Left lung (tissue), 4 donors: ENCODE measurements at regions not wholly inside any gene's neighbourhood (a gene's known extent, or its start where the extent isn't known, plus 50 kb on each side); places are given as distances from the start of the nearest gene placed in this dataset.

Source experiments
- ATAC-seq: fragments of 200-7000 bp; cut with Tn5 transposase; one replicate; pipeline ENCODE4 v1.9.1; 2020; ENCODE audit warnings: moderate library complexity
- DNase-seq, 4 donors: peaks; one replicate each; pipeline ENCODE4 v3.0.0-alpha.2; 2013 to 2020
- H3K27ac ChIP-seq, 2 donors: fragments of 200-600 bp; sonication (generic) in 1 of 2; one replicate each; pipeline versions ENCODE4 v1.5.0 to v1.8.0; 2020 to 2021
- H3K27me3 ChIP-seq, 2 donors: fragments of 200-600 bp; sonication (generic) in 1 of 2; one replicate each; pipeline versions ENCODE4 v1.5.0 to v1.8.0; 2020 to 2021
- H3K36me3 ChIP-seq, 2 donors: fragments of 200-600 bp; sonication (generic) in 1 of 2; one replicate each; pipeline versions ENCODE4 v1.5.0 to v1.8.0; 2020 to 2021
- H3K4me1 ChIP-seq, 2 donors: fragments of 200-600 bp; one replicate each; pipeline ENCODE4 v1.8.0; 2021
- H3K4me3 ChIP-seq, 2 donors: fragments of 200-600 bp; sonication (generic) in 1 of 2; one replicate each; pipeline versions ENCODE4 v1.5.0 to v1.8.0; 2020 to 2021; ENCODE audit warnings: mild to moderate bottlenecking in 1 of 2
- H3K9me3 ChIP-seq, 2 donors: fragments of 200-600 bp; sonication (generic) in 1 of 2; one replicate each; pipeline versions ENCODE4 v1.5.0 to v1.8.0; 2020 to 2021
- intact Hi-C, 2 donors: fragments of 100-400 bp; cut with DNase I; formaldehyde crosslinking; loops; one replicate each; pipeline versions ENCODE4 v1.11.2 to v1.14.2; 2022
- TF ChIP-seq, protein P1 (sequence below), 2 donors: fragments of 200-600 bp; sonication (generic) in 1 of 2; IDR thresholded peaks; one replicate each; pipeline versions ENCODE4 v1.5.0 to v1.8.0; 2021; ENCODE audit warnings: antibody characterized with exemption in 2 of 2
- donor health status: DM: no; HTN: yes; CAD: no.
- donor health status: DM: no; HTN: no; CAD: no.

DNA sequence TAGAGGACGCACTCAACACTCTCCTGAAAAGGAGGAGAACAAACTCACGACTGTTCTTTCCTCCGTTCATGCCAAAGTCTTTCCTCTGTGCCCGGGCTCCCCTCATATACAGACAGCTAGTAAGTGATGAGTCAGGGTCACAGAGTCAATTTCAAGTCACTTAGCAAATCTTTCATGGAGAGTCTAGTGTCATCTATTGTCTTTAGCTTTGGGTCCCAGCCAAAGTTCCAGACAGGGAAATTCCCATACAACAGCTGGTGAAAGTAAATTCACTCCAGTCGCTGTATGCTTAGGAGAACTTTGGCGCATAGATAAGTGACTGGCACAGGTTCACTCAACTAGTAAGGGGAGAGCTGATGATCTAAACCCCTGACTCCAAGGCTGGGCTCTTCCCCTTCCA, 226.5 kb downstream of the MID1 start:
- DNase-seq (no peak), ATAC-seq (no peak)
- Histone ChIP-seq H3K36me3 (no peaks in the 10 kb centered on the region), H3K27me3 (no peaks in the 10 kb centered on the region), H3K4me3 (no peak overlapping the region), H3K4me1 (no peaks in the 10 kb centered on the region), H3K9me3 (no peaks in the 10 kb centered on the region), H3K27ac (no peak overlapping the region)
- intact Hi-C loops, result no loop called here
- TF ChIP-seq, protein P1, sequence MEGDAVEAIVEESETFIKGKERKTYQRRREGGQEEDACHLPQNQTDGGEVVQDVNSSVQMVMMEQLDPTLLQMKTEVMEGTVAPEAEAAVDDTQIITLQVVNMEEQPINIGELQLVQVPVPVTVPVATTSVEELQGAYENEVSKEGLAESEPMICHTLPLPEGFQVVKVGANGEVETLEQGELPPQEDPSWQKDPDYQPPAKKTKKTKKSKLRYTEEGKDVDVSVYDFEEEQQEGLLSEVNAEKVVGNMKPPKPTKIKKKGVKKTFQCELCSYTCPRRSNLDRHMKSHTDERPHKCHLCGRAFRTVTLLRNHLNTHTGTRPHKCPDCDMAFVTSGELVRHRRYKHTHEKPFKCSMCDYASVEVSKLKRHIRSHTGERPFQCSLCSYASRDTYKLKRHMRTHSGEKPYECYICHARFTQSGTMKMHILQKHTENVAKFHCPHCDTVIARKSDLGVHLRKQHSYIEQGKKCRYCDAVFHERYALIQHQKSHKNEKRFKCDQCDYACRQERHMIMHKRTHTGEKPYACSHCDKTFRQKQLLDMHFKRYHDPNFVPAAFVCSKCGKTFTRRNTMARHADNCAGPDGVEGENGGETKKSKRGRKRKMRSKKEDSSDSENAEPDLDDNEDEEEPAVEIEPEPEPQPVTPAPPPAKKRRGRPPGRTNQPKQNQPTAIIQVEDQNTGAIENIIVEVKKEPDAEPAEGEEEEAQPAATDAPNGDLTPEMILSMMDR (IDR thresholded peaks at IDR 0.05), result no peak

DNA sequence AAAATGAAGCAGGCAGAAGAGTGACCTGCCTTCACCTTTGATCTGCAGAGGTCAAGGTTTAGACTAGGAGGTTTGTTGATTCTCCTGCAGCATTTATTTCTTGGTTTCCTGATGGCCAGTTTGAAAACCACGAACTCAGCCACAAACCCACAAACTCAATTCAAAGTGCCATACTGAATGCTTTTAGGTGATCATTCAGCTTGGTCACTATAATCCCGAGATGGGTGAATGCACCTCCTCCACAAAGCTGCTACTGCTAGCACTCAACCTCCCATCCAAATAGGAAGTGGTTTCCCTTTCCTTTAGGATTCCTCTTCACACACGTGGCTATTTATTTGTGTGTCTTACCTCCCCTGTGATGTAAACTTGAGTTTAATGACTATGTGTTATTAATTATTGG, 225.2 kb downstream of the MID1 start:
- ATAC-seq, result no peak

More for the DNA sequence above, 225.2 kb downstream of the MID1 start:
- Histone ChIP-seq H3K27ac (no peak overlapping the region), H3K4me3 (no peak overlapping the region), H3K4me1 (no peaks in the 10 kb centered on the region), H3K27me3 (no peaks in the 10 kb centered on the region), H3K9me3 (no peaks in the 10 kb centered on the region), H3K36me3 (no peaks in the 10 kb centered on the region)
- intact Hi-C loops, result no loop called here
- TF ChIP-seq, protein P1 (IDR thresholded peaks at IDR 0.05), result no peak
- DNase-seq, result no peak
